H4 (cell line): ENCODE measurements at regions not wholly inside any gene's neighbourhood (a gene's known extent, or its start where the extent isn't known, plus 50 kb on each side); places are given as distances from the start of the nearest gene placed in this dataset.

Experiments used
- DNase-seq: peaks from one replicate; pipeline ENCODE4 v3.0.0-alpha.2; 2015; ENCODE audit warnings: low spot score

DNA sequence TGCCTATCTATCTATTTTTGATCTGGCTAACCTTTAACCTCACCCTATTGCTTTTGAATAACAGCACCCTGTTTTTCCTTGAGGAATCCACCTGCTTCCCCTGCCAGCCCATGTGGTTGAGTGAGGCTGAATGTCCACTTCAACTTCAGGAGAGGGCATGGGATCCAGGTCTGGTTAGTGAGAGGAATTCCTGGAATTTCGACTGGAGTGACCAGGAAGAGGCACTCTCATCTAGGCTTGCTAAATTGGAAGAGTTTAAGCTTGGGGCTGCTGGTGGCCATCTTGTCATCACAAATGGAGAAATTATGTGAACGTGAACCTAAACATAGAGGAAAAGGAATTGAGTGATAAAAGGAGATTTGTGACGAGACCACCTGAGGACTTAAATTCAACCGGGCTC lies 322.1 kb downstream of the OSTF1 start:
- DNase-seq: no peak

DNA sequence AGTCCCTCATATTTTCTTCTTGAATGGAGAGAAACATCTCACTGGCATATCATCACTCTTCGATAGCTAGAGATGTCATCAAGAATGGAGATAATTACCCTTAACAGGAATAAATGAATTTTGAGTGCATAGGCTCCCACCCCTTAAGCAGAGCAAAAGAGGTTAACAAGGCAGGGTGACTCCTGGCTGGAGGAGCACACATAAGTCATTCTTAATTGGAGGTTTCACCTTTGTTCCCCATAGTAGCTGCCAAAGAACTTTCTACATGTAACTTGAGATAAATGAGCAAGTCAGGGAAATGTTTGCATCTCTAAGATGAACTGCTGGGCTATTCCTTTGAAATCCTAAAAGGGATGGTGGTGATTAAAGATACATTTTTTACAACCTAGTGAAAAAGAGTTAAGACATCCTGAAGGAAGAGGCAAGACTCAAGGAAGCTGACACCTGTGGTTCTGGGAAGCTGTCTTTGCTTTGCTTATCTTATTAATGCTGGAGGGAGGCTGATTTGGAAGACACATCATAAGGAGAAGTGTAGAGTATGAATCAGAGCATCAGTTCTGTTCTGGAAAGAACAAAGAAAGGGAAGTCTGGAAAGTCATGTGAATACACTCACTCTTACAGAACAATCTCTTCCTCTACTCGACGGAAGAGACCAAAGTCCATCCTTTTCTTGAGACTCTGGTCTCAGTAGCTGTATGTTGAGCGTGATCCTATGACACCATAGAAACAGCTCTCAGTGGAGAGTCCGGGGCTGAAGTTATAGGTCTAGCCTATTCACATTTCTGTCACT lies 326.3 kb downstream of the OSTF1 start:
- no peak for DNase-seq

DNA sequence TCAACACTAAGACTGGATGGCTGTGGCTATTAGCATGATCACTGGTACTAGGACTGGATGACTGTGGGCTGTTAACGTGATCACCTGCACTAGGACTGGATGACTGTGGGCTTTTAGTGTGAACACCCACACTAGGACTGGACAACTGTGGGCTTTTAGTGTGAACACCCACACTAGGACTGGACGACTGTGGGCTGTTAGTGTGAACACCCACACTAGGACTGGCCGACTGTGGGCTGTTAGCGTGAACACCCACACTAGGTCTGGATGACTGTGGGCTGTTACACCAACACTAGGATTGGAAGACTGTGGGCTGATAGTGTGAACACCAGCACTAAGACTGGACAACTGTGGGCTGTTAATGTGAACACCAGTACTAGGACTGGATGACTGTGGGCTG lies 329.2 kb downstream of the OSTF1 start:
- no peak for DNase-seq

DNA sequence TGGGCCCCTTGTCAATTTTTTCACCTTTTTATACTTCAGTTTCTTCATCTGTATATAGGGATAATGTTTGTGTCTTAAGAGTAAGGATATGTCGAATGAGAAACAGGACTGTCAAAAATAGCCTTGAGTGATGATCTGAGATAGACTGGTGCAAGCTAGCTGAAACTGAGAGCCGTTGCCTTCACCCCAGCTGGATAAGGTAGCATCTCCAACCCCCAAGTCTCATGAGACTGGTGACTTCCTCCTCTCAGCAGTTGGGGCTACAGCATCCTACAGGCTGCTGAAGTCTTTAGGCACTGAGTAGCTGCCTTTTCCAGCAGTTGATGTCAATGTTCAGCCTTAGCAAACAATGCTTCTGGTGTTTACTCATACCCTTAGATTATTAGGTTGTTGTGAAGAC lies 330.2 kb downstream of the OSTF1 start:
- DNase-seq: no peak

DNA sequence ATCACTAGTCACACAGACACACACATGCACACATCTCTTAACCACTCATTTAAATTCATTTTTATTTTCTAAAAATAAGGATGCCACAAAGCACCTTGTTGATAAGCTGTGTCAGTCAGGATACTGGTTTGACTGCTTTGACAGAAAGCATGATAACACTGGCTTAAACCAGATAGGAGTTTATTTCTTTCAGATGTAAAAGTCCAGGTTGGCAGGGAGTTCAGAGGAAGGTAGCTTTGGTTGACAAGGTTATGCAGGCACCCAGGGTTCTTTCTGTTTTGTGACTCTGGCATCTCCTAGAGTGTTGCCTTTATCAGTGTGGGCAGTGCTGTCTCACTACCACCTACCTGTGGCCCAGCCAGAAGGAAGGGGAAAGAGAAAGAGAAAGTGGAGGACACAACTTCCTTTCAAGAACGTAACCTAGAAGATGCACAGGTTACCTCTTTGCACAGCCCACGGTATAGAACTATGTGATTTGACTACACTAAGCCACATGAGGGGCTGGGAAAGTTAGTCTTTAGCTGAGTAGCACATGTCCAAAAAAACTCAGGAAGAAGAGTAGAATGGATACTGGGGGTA lies 334.7 kb downstream of the OSTF1 start:
- DNase-seq: no peak

DNA sequence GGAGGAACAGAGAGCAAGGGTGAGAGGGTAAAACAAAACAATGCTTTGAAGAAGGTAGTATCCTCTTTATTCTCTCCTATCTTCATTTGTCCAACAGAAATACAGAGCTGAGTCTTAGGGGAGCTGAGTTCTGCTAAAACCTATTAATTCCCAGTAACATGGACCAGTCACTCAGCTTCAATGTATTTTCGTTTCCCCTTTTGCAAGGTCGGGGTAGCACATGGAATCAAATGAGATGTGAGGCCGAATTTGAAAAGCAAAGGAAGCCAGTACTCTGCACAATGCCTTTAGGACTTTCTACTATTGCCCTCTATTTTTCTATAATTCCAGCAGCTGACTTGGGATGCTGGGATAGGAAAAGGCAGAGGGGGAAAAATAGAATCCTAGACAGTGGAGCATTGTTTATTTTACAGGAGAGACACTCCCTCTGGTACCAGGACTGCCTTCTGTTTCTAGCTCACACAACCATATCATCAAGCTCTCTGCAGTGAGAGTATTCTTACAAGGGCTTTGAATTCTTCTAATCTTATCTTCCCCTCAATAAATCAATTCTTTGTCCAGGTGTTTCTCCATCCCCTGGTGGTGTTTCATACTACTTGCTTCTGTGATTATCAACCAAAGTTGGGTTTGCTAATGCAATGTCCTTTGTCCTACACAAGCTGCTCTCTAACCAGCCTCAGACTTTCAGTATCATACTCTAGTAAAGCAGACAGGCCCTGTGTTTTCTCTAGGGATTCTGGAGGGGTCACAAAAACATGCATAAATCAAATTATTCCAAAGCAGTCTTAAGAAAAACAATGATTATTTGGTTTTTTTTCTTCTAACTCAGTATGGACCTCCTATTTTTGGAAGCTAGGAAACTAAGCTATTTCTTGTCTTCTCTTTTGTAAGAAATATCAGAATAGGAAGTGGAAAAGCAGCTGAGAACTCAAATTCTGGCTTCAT lies 341.5 kb downstream of the OSTF1 start:
- no peak for DNase-seq

DNA sequence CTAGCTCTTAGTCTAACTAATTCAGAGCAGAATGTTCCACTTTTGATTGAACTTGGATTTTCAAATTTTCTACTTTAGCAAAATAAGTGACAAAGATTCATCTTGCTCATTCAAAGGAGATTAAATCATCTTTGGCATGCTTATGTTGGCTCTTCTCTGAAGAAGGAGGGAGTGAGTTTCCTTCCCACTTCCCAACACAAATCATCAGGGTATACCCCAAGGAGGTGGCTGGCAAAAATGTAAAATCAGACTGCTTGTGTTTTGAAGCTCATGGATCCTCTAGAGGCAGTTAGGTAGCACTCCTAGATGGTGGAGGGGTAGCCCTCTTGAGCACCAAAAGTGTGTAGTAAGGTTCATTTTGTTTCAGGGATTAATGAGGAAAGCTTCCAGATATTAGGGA lies 343.1 kb downstream of the OSTF1 start:
- no peak for DNase-seq

DNA sequence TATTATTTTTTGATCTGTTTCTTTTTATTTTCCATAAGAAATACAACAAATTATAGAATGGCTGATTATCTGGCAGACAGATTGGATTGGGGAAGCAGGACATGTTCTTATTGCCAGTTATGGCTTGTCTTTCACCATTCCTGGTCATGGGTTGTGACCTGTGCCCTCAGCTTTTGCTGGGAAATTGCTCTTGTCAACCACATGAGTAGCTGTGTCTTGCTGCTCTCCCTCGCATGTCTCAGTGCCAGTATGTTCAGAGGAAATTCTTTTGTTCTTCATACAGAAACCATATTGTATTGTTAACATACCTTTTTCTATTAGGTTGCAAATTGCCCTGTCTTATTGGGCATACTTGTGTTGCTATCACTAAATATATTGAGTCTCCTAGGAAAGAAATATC lies 344.1 kb downstream of the OSTF1 start:
- no peak for DNase-seq

DNA sequence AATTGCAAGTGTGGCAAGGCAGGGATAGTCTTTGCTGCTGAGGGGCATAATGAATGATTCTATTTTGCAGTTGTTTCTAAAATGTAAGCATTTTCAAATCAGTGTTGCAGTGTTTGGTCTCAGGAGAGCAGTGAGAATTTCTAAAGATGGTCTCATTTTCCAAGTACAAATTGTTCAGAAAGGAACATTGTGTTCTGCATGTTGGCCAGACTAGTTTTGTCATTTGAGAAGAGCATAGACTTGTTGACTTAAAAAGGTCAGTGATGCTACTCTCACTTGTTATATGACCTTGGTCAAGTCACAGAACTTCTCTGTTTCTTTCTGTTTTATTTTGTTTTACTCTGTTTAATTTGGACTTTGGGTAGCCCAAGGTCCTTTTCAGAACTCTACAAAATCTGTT lies 344.6 kb downstream of the OSTF1 start:
- DNase-seq: no peak

DNA sequence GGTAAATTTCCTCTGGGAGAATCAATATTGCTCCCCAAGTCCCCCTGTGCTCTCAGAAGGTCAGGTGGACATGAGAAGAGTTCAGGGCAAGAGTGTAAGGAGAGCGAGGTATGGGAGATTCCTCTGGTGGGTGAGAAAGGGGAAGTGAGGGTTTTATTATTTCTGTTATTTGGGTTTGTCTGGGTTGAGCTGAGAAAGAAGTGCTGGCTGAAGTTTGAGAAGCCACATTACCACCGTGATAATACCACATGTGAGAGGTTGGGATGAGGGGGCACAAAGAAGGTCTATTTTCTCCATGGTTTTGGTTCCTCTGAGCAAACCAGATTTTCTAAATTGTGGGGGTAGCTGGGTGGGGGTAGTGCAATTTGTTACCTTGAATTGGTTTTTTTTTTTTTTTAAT lies 350.4 kb downstream of the OSTF1 start:
- no peak for DNase-seq

DNA sequence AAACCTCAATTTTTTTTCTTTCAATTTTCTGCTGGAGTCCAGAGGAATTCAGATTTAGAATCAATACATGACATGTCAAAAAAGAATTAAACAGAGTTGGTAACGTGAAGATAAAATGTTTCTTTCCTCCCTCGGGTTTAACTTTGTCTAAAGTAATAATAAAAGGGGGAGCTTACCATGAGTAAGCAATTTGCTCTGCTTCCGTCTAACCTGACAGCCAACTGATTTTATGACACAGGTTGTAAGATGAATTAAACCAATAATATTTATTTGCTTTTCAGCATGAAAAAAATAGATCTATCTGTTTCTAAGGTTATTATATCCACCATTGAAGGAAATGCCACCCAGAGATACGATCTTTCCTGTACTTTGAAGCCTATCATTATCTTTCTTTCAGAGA lies 352.6 kb downstream of the OSTF1 start:
- DNase-seq: no peak

DNA sequence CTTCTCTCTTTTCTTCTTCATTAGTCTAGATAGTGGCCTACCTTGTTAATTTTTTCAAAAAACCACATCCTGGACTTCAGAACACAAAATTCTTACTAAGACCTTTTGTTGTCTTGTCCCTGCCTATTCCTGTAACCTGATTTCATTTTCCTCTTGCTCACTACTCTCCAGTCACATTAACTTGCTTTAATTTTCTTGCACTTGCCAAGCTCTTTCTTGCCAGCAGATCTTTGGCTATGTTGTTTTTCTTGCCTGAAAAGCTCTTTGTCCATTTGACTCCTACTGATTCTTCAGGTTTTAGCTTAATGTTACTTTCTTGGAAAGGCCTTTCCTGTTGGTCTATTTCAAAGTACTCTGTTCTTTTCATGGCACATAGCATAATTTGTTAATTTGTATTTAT lies 356.8 kb downstream of the OSTF1 start:
- DNase-seq: no peak

DNA sequence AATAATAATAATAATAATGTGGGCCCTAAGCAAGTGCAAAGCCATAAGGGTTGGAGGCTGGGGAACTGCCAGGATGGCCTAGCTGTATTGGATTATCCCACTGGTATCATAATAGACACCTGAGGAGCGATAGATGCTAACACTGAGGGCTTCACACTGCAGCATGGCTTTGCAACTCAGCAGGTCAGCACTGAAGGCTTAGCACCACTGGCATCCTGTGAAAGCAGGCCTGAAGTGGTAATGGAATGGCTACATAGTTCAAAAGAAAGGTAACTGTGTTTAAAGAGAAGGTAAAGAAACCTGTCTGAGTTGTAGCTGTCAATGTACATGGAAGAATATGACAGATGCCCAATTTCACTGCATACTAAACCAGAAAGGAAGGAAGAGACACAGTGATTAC lies 359.0 kb downstream of the OSTF1 start:
- no peak for DNase-seq

DNA sequence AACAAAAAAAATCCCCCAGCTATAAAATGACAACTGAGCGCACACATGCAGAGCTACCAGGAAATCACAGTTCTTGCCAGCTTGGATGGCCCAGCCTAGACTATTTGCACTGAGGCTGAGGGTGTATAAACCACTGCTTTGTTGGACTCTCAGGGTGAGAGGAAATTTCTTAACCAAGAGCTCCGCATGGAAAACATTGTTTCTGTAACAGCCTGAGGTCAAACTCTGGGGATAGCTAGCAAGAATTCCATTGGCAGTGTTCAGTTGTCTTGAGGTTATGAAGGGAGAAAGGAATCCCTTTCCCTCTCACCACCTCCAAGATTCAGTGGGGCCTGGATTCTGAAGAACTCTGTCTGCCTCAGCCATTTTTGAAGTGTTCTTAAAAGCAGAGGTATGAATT lies 360.0 kb downstream of the OSTF1 start:
- peak; percentile 6 for DNase-seq

DNA sequence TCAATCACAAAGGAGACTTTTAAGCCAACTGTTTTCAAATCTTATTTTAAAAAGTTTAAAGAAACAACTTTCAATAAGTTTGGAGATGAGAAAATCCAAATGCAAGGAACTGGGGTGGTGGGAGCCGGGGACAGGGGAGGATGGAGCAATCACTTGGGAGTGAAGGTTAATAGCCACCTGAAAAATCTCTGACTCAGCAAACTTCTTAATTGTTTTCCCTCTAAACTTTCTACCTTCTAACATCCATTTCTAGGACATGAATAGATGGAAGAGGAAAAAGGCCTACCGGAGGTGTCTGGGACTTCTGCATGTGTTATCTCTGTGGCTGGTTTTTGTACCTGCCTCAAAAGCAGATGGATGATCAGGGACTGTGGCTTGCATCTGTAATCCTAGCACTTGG lies 360.6 kb downstream of the OSTF1 start:
- DNase-seq: no peak

DNA sequence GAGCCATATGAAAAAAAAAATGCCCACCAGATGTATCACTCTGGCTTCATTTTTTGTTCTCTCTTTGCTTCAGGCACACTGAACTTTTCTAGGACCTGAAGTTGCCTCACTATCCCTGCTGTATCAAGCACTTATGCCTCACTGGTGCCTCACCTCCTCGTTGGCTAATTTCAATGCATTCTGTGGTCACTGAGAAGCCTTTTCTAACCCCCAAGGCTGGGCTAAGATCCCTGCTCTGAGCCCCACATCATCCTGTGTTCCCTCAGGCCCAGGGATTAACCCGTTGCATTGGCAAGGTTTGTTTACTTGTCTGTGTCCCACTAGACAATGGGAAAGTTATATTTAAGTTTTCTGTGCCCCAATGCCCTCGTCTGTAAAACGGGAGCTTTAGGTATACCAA lies 362.7 kb downstream of the OSTF1 start:
- peak; percentile 8 for DNase-seq

DNA sequence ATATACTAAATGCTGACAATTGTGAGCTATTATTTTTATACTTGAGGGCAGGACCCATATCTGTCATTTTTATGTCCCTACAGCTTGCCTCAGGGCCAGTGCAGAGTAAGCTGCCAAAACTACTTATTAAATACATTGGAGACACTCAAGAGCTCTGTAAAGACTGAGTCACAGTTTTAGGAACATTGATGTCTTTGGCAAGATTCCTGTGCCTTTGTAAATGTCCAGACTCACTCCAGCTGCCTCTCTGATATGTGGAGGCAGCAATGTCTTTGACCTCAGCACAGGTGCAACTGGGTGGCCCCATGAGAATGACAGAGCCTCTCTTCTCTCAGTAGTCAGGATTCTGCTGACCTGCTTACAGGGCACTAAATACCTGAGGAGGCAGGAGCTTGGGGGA lies 363.2 kb downstream of the OSTF1 start:
- peak; percentile 7 for DNase-seq

DNA sequence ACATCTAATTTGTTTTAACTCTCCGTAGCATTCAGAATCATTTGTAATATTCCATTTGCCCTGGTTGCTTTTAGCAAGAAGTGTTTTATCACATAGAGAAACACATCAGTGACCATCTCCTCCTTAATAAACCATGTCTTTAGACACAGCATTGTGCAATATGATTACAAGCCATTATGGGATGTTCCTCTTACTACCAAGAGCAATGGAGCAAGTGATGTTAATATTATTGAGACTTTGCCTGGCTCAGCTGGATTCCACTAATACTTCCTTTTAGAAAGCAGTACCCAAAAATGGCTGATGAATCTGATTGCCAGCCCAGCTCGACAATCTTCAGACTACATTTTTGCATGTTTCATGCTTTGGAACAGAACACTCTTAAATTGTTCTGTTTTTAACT lies 364.2 kb downstream of the OSTF1 start:
- DNase-seq: no peak

DNA sequence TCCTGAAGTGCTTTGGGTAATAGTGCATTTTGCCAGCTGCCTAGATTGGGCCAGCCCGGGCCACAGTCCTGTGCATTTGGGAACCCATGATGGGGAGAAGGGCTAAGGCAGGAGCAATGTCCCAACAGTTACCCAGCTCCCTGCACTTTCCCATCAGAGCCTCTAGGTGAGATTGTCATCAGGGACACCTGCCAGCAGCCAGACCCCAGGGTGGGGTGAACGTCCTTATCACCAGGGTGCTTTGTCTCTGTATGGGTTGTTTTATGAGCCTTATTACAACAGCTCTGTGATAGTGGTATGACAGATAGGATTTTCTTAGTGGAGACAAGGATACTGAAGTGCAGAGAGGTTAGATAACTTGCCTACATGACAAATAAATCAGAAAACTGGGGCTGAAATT lies 365.7 kb downstream of the OSTF1 start:
- DNase-seq: no peak

DNA sequence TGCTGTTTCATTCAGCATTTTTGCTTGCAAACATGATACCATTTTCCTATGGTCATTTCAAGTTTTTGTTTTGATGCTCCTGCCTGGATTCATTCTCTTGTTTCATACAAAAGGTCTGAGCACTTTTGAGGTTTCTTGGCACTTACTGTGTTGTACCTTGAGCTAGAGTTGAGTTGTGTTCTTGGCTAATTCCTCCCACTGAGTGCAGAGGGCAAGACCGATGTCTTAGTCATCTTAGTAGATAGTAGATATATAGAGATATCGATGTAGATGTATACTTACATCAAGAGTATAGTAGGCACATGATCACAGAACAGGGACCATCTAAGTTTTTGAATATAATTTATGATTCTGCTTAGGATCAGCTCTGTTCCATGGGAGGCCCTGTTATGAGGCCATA lies 366.6 kb downstream of the OSTF1 start:
- no peak for DNase-seq

DNA sequence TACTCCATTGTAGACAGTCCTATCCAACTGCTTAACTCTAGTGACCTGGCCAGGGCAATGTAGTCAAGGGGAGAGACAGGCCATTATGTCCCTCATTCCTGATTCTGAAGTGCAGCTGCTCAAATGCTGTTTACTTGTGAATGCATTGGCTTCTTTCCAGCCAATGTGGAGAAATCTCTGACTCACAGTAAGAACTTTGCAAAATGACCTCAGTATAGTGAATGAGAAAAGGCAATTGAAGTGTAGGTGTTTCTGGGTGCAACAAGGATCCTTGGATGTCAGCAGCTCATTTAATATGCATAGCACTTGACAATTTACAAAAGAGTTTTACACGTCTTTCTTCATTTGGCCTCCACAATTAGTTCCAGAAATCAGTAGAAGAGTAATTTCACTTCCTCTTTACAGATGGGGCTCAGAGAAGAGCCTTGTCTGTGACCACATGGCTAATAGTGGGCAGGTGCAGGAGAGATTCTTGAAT lies 367.2 kb downstream of the OSTF1 start:
- DNase-seq: peak; percentile 33

DNA sequence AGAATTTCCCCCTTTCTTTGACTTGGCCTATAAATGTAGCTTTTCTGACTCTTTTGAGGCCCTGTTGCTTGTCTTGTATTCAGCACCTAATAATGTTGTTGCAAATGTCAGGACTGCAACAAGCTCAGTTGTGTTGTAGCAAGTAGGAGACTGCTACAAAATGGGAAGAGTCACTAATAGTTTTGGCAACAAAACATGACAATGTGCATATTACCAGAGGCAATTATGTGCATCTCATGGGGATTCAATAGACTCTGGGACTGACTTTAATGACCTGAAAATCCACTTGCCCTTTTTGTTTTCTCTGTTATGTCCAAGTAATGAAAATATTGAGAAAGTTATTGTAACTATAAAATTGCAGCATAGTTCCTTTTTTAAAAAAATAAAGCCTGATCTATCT lies 368.4 kb downstream of the OSTF1 start:
- no peak for DNase-seq
